GM19035 (cell line): ENCODE measurements at regions not wholly inside any gene's neighbourhood (a gene's known extent, or its start where the extent isn't known, plus 50 kb on each side); places are given as distances from the start of the nearest gene placed in this dataset.
"Not testable (repeated sequence)": the region's sequence is repeated elsewhere in the genome, so short reads cannot be mapped to it uniquely, and the experiment has no call there.

ENCODE experiments used
- ATAC-seq: cut with Tn5 transposase; IDR thresholded peaks from one replicate; pipeline ENCODE4 v1.9.1; 2021; ENCODE audit not compliant: unreplicated experiment

DNA sequence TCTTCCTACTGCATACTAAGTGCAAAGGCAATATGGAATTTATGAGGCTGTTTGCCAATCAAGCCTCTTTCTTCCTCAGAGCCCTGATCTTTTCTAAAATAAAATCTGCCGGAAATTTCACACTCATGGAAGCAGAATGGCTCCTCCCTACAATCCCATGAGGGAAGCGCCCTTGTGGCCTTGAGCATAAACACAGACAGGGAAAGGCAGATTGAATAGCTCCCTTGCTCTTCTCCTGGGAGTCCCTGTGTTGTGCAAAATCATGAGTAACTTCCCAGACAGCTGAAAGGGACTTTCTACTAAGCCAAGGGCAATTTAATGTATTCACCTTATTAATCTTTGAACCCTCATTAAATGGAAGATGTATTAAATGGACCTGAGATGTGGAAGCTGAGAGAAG is 226.1 kb upstream of the PIK3R1 start:
- no peak for ATAC-seq

DNA sequence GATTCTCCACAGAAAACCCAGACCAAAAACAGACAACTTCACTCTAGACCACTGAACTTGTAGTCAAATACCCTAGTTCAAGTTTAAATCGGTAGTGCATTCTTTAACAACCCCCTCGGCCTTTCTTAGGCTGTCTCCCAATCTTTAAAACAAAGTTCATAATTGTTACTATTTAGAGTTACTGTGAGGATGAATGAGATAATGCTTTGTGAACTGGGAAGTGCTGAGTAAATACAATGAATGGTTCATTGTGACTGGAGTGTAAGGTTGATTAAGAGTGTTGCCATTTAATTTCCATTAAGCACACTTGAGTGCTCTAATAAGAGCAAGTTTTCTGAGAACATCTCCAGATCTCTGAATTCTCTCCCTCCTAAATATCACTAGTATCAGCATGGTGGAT is 228.8 kb upstream of the PIK3R1 start:
- no peak for ATAC-seq

- ATAC-seq = no peak
Measured at GRCh38 chr5:67985686-67986387, 229.7 kb upstream of the PIK3R1 start.

DNA sequence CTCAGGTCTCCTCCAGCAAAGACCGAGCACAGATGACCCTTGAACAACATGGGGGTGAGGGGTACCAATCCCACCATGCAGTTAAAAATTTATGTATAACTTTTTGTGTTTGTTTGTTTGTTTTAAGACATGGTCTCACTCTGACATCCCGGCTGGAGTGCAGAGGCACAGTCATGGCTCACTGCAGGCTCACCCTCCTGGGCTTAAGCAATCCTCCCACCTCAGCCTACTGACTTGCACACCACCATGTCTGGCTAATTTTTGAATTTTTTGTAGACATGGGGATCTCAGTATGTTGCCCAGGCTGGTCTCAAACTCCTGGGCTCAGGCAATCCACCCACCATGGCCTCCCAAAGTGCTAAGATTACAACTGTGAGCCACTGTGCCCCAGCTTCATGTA is 231.0 kb upstream of the PIK3R1 start:
- ATAC-seq = no peak

DNA sequence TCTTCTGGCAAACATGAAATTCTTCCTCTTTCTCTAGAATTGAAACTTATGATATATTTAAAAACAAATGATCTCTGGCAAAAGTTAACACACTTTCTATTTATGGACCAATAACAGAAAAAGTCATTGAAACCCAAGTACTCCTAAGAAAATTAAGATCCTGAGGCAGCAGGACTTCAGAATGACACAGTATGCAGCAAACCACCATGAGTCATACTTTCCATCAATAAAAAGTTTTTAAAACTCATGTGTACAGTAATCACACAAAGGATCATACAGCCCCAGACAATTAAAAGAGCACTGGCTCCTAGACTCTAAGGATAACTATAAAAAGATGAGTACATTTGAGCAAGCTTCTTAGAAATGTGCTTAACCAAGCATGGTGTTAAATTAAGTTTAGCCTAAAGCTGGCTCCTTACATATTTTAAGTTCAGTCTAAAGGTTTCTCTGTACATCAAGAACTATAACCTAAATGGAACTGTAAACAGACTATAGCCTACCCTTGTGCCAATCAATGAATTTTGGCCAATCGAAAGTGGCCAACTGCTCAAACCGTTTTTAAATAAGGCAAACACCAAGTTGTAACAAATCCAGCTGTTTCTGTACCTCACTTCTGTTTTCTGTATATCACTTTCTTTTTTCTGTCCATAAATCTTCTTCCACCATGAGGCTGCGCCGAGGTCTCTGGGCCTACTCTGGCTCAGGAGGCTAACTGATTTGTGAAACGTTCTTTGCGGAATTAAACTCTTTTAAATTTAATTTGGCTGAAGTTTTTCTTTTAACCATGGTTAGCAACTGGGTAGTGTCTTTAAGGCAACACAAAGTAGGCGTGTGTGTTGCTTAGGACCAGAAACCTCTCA is 232.1 kb upstream of the PIK3R1 start:
- no peak for ATAC-seq

GRCh38 chr5:67982160-67982559 is 233.4 kb upstream of the PIK3R1 start:
- ATAC-seq = not testable (repeated sequence)

GRCh38 chr5:67978171-67978570 is 237.4 kb upstream of the PIK3R1 start:
- ATAC-seq = no peak

DNA sequence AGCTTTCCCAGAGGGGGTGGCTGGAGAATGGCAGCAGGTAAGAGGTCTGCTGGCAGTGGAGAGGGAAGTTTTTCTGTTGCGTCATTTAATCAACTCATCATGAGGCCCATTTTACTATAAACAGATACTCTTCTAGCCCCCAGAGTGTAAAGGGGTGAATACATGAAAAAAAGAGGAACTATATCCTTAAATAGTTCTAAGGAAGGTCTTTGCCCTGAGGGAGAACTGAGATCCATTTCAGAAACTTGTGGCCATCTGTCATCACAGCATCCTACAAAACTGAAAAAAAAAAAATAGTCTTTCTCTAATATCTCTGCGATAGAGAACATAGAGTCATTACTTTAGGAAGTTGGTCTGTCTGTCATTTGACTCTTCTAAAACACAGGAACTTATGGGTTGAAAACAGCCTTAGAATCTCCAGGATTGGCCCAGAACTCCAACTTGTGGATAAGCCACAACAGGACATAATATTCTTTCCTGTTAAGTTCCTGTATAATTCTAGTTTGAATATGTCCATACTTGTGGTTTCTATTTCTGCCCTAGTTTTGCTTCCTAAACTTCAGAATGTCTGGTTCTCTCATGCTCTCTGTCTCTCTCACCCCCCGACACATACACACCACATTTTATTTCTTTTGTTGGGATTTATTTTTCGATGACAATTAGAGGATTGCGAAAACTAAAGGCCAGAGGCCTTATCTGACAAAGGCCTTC is 238.5 kb upstream of the PIK3R1 start:
- ATAC-seq = no peak

- ATAC-seq = no peak
Measured at GRCh38 chr5:67976181-67976580, 239.4 kb upstream of the PIK3R1 start.

GRCh38 chr5:67974471-67974870 is 241.1 kb upstream of the PIK3R1 start:
- ATAC-seq = no peak

- ATAC-seq = no peak
Measured at GRCh38 chr5:67974054-67974453, 241.5 kb upstream of the PIK3R1 start.

DNA sequence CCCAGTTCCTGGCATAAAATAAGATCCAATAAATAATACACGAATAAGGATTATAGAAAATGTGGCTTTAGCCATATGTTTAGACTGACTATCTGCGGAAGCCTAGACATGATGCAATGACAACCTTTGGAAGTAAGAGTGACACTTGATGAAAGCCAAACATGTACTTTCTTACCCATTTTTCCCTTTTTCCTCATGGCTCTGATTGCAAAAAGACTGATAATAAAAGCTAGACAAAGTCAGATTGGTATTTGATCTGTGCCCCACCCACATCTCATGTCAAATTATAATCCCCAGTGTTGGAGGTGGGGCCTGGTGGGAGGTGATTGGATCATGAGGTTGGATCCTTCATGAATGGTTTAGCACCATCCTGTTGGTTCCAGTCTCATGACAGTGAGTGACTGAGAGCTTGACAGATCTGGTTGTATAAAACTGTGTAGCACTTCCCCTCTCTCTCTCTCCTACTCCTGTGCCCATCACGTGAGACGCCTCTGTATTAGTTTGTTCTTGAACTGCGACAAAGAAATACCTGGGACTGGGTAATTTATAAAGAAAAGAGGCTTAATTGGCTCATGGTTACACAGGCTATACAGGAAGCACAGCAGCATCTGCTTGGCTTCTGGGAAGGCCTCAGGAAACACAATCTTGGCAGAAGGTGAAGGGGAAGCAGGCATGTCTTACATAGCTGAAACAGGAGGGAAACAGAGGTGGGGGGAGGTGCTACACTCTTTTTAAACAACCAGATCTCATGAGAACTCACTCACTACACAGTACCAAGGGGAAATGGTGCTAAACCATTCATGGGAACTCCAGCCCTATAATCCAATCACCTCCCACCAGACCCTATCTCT is 243.4 kb upstream of the PIK3R1 start:
- ATAC-seq = no peak

DNA sequence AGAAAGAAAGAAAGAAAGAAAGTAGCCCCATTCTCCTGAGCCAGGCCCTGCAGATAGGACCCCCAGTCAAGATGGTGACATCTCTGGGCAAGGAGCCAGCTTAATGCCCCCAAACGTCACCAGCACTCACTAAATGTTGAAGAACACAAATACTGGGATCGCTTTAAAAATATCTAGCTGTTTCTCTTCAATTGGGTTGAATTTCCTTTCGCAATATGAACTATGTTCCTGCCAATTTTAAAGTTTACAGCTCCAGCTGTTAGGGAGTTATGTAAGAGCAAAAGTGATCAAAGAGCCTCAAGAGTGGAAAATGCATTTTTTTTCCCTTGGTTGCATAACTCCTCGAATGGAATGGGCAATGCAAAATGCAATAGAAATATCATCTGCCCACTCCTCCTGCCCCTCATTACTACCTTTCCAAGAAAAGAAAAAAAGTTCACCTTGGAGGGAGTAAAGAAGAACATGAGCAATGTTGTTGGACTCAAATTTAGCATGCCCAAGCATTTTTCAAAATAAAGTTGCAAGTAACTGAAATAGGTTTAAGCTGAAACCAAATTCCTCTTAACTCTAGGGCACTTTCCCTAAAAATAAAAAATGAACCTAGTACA is 244.2 kb upstream of the PIK3R1 start:
- ATAC-seq = no peak

GRCh38 chr5:67969631-67970030 is 245.9 kb upstream of the PIK3R1 start:
- no peak for ATAC-seq

DNA sequence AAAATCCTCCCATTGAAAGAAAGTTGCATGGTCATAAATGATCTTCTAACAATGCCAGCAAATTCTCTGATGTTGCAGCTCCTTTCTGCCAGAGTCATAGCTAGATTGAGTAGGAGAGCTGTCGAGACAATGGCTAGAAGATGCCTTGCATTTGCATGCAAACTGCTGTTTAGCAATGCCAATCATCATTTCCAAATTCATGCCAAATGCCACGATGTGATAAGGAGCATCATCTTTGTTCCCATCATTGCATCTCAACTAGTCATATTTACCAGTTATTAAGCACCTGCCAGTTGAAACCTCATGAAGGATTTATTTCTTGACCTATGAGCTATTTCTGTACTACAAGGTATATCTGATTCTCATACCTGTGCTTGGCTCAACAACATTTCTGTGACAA is 246.4 kb upstream of the PIK3R1 start:
- no peak for ATAC-seq

- no peak for ATAC-seq
Measured at GRCh38 chr5:67966712-67967111, 248.8 kb upstream of the PIK3R1 start.

- ATAC-seq = no peak
Measured at GRCh38 chr5:67964619-67965018, 250.9 kb upstream of the PIK3R1 start.

DNA sequence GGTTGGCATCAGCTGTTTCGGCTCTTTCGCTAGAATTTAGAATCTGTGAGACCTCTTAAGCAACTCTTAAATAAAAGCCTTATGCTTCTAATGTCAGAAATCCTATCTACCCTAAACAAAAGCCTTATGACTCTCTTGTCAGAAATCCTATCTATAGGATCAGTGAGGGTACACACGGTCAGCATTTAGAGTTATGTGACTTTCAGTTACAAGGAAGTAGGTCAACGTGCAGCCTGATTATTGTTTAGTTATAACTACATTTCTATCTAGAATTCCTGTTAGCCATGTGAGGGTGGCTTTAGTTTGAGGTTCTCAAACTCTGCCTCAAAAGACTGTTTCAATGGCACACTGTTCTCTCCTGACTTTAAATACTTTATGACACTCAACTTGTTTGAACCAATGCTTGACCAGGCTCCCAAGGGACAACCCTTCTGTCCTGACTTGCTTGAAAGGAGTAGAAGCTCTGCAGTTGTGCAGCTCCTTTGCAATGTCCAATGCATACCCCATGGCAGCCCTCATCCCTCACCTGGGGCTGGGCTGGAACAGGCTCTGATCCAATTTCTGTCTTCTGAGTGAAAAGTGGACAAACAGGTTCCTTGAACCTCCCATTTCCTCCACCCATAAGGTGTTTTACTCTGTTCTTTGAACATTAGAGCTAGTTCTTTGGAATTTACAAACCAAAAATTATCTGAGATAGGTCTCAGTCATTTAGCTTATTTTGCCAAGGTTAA is 251.6 kb upstream of the PIK3R1 start:
- no peak for ATAC-seq

- no peak for ATAC-seq
Measured at GRCh38 chr5:67960939-67961338, 254.6 kb upstream of the PIK3R1 start.

DNA sequence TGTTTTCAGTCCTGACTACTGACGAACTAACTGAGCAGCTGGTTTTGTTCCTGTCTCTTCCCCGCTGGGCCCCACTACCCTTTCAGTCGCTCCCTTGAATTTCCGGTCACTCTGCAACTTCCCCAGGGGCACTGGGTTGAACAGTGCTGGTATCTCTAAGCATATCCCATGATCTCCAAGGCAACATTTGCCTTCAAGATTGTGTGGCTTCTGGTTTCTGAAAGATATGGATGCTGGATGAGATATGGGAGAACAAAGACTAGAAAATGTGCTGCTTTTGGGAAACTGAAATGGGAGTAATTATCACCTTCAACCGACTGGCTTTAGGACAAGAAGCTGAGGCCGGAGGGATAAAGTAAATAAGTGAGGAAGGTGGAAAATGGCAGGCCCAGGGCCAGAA is 258.2 kb upstream of the PIK3R1 start:
- ATAC-seq = no peak
